Vagina (tissue), 2 donors: ENCODE measurements at regions not wholly inside any gene's neighbourhood (a gene's known extent, or its start where the extent isn't known, plus 50 kb on each side); places are given as distances from the start of the nearest gene placed in this dataset. TPM values are rescaled to one million over a fixed set of nuclear protein-coding genes. Genes with fewer than 3 reads are reported as not detected.

Experiments used
- DNase-seq, 2 donors: peaks; one replicate each; pipeline ENCODE4 v3.0.0-alpha.2; 2017; ENCODE audit errors: extremely low spot score in 2 of 2
- H3K27ac ChIP-seq: fragments of 200-600 bp; sonication (generic); one replicate; pipeline ENCODE4 v1.5.1; 2019
- H3K27me3 ChIP-seq: fragments of 200-600 bp; sonication (generic); one replicate; pipeline ENCODE4 v1.5.1; 2019
- H3K36me3 ChIP-seq, 2 donors: fragments of 200-600 bp; sonication (generic); one replicate each; pipeline ENCODE4 v1.5.1; 2017 to 2019
- H3K4me1 ChIP-seq: fragments of 200-600 bp; sonication (generic); one replicate; pipeline ENCODE4 v1.5.1; 2019
- H3K4me3 ChIP-seq, 2 donors: fragments of 200-600 bp; sonication (generic); 1 replicate in 1 of 2; 2 replicates in 1 of 2; pipeline ENCODE4 v1.5.1; 2016 to 2019
- H3K9me3 ChIP-seq: fragments of 200-600 bp; sonication (generic); one replicate; pipeline ENCODE4 v1.5.1; 2019
- CTCF ChIP-seq, 3 experiments: fragments of 450-650 bp in 2 of 3; fragments of 200-600 bp in 1 of 3; sonication (generic) in 1 of 3; IDR thresholded peaks; one replicate each; pipeline ENCODE4 v1.5.1; 2017 to 2019; ENCODE audit warnings: antibody characterized with exemption in 3 of 3, mild to moderate bottlenecking in 2 of 3, moderate library complexity in 2 of 3
- POLR2A ChIP-seq, 2 donors: fragments of 450-650 bp; IDR thresholded peaks; one replicate each; pipeline ENCODE4 v1.6.1; 2017; ENCODE audit warnings: antibody characterized with exemption in 2 of 2, mild to moderate bottlenecking in 2 of 2, moderate library complexity in 2 of 2
- POLR2AphosphoS5 ChIP-seq, 2 donors: sonication (generic); formaldehyde crosslinking; IDR thresholded peaks; one replicate each; pipeline ENCODE4 v1.9.0; 2017; ENCODE audit warnings: antibody characterized with exemption in 2 of 2, mild to moderate bottlenecking in 2 of 2, low read depth in 1 of 2; ENCODE audit not compliant: insufficient read depth in 1 of 2
- intact Hi-C: fragments of 100-400 bp; cut with DNase I; formaldehyde crosslinking; loops from one replicate; pipeline ENCODE4 v1.15.1; 2023
- small RNA-seq: library from RNA; depleted of rRNA; stranded (forward); fragments of <200 nt; gene quantifications from one replicate; pipeline ENCODE3, GENCODE V24; 2016

DNA sequence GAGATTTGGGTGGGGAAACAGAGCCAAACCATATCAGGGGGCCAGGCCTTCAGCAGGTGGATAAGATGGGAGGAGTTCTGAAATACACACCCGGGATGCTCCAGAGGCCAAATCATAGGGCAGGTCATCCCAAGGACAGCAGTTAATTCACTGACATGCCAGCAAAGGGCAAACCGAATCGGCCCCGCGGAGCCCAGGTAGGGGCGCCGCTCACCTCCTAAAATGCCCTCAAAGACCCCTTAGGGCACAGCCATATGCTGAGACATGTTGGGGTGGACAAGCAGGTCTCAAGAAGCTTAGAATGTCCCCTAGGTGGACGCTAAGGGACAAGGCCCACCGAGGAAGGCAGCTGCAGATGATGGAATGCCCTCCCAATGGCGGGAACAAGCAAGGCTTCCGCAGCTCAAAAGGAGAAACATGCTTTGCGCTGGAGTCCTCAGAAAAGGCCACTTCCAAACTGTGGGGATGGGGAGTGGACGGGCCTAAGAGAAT lies 144.9 kb downstream of the ERCC6L2 start:
- intact Hi-C loops, result no loop called here
- DNase-seq, result no peak
- H3K9me3 ChIP-seq, result no peaks in the 10 kb centered on the region
- H3K27me3 ChIP-seq, result no peaks in the 10 kb centered on the region
- no peaks in the 10 kb centered on the region for H3K36me3 ChIP-seq
- no peak for TF ChIP-seq POLR2A (IDR thresholded peaks at IDR 0.05)
- no peak for TF ChIP-seq POLR2AphosphoS5 (IDR thresholded peaks at IDR 0.05; ENCODE audit: insufficient read depth in 1 of 2, low read depth in 1 of 2)
- TF ChIP-seq CTCF (IDR thresholded peaks at IDR 0.05), result no peak
- peak overlapping the region; percentile 76 for H3K27ac ChIP-seq
- H3K4me3 ChIP-seq, result peak overlapping the region; percentile 56 to 80
- peaks cover 22% of the 10 kb centered on the region for H3K4me1 ChIP-seq

Small RNA genes in the stretch of these regions (small RNA-seq; reads per million reads assigned to genes)
- gene RF00019, result not detected
